Neural cell (in vitro differentiated cells): ENCODE measurements at regions not wholly inside any gene's neighbourhood (a gene's known extent, or its start where the extent isn't known, plus 50 kb on each side); places are given as distances from the start of the nearest gene placed in this dataset.
"Not testable (repeated sequence)": the region's sequence is repeated elsewhere in the genome, so short reads cannot be mapped to it uniquely, and the experiment has no call there.

Source experiments
- CTCF ChIP-seq: fragments of 450-650 bp; IDR thresholded peaks from 2 replicates; pipeline ENCODE4 v1.5.1; 2014; ENCODE audit warnings: antibody characterized with exemption, mild to moderate bottlenecking, moderate library complexity; ENCODE audit not compliant: poor library complexity, severe bottlenecking
- MXI1 ChIP-seq: fragments of 450-650 bp; conservative IDR thresholded peaks from 2 replicates; pipeline ENCODE4 v1.6.1; 2014; ENCODE audit warnings: antibody characterized with exemption, mild to moderate bottlenecking; ENCODE audit not compliant: poor library complexity, severe bottlenecking
- POLR2AphosphoS5 ChIP-seq: IDR thresholded peaks from 2 replicates; pipeline ENCODE4 v1.6.1; 2012
- RAD21 ChIP-seq: fragments of 450-650 bp; conservative IDR thresholded peaks from 2 replicates; pipeline ENCODE4 v1.6.1; 2014; ENCODE audit warnings: antibody characterized with exemption, mild to moderate bottlenecking, moderate library complexity
- REST ChIP-seq: IDR thresholded peaks from 2 replicates; pipeline ENCODE4 v1.6.1; 2012; ENCODE audit warnings: borderline replicate concordance
- TAF1 ChIP-seq: IDR thresholded peaks from 2 replicates; pipeline ENCODE4 v1.6.1; 2012; ENCODE audit warnings: low read depth

- TF ChIP-seq CTCF, POLR2AphosphoS5, MXI1, TAF1, REST, RAD21: not testable (repeated sequence)
These were observed 255.9 kb downstream of the TDRD15 start for GRCh38 chr2:21379668-21380067.
